Lower leg skin (tissue), 3 donors: ENCODE measurements at regions not wholly inside any gene's neighbourhood (a gene's known extent, or its start where the extent isn't known, plus 50 kb on each side); places are given as distances from the start of the nearest gene placed in this dataset.
"Not testable (repeated sequence)": the region's sequence is repeated elsewhere in the genome, so short reads cannot be mapped to it uniquely, and the experiment has no call there.

Source experiments
- POLR2A ChIP-seq, 2 donors: fragments of 450-650 bp; IDR thresholded peaks; one replicate each; pipeline ENCODE4 v1.6.1; 2016 to 2017; ENCODE audit warnings: antibody characterized with exemption in 2 of 2, mild to moderate bottlenecking in 1 of 2, moderate library complexity in 1 of 2
- TF ChIP-seq, protein P1 (sequence below), 3 donors: fragments of 450-650 bp; IDR thresholded peaks; one replicate each; pipeline ENCODE4 v1.5.1; 2016; ENCODE audit warnings: antibody characterized with exemption in 3 of 3, mild to moderate bottlenecking in 3 of 3, moderate library complexity in 2 of 3

DNA sequence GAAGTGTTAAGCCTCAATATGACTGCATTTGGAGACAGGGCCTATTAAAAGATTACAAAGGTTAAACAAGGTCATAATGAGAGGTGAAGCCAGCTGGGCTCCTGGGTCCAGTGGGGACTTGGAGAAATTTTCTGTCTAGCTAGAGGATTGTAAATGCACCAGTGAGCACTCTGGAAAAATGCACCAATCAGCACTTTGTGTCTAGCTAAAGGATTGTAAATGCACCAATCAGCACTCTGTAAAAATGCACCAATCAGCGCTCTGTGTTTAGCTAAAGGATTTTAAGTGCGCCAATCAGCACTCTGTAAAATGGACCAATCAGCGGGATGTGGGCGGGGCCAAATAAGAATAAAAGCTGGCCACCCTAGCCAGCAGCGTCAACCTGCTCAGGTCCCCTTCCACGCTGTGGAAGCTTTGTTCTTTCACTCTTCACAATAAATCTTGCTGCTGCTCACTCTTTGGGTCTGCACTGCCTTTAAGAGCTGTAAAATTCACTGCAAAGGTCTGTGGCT, 150.3 kb downstream of the MRPS30 start:
- TF ChIP-seq, protein P1, sequence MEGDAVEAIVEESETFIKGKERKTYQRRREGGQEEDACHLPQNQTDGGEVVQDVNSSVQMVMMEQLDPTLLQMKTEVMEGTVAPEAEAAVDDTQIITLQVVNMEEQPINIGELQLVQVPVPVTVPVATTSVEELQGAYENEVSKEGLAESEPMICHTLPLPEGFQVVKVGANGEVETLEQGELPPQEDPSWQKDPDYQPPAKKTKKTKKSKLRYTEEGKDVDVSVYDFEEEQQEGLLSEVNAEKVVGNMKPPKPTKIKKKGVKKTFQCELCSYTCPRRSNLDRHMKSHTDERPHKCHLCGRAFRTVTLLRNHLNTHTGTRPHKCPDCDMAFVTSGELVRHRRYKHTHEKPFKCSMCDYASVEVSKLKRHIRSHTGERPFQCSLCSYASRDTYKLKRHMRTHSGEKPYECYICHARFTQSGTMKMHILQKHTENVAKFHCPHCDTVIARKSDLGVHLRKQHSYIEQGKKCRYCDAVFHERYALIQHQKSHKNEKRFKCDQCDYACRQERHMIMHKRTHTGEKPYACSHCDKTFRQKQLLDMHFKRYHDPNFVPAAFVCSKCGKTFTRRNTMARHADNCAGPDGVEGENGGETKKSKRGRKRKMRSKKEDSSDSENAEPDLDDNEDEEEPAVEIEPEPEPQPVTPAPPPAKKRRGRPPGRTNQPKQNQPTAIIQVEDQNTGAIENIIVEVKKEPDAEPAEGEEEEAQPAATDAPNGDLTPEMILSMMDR (IDR thresholded peaks at IDR 0.05) = not testable (repeated sequence)
- TF ChIP-seq POLR2A (IDR thresholded peaks at IDR 0.05) = not testable (repeated sequence)
